IMR-90 (cell line): ENCODE measurements at regions not wholly inside any gene's neighbourhood (a gene's known extent, or its start where the extent isn't known, plus 50 kb on each side); places are given as distances from the start of the nearest gene placed in this dataset.

Source experiments
- ATAC-seq: fragments of 200-7000 bp; cut with Tn5 transposase; 2 replicates; pipeline ENCODE4 v1.9.1; 2020; ENCODE audit warnings: low read depth, mild to moderate bottlenecking, moderate library complexity
- BruUV-seq: library from RNA; stranded (reverse); fragments of 400-500 nt; replicated peaks from 2 replicates; lab custom pipeline; 2021; lab: Mats Ljungman, UMichigan
- CTCF ChIA-PET: fragments of 300-600 bp; formaldehyde crosslinking; extraction: SDS; loops from one replicate; lab custom pipeline; 2021; ENCODE audit warnings: antibody characterized with exemption; lab: Yijun Ruan, JAX
- POLR2A ChIA-PET: fragments of 300-600 bp; sonication (Branson Sonifier 250); formaldehyde crosslinking; loops from one replicate; lab custom pipeline; 2022; ENCODE audit warnings: antibody characterized with exemption; ENCODE audit not compliant: unreplicated experiment; lab: Charles Lee
- DNase-seq: peaks from one replicate; pipeline ENCODE4 v3.0.0; 2013
- H2AFZ ChIP-seq: replicated peaks from 2 replicates; pipeline ENCODE3; 2013; ENCODE audit warnings: low read length, mild to moderate bottlenecking; ENCODE audit not compliant: poor library complexity
- H2AK5ac ChIP-seq: 2 replicates; pipeline ENCODE4 v1.6.1; 2013; ENCODE audit warnings: low read depth, low read length, inconsistent platforms
- H2AK9ac ChIP-seq: replicated peaks from 2 replicates; pipeline ENCODE3; 2013; ENCODE audit warnings: mild to moderate bottlenecking, low read depth, low read length, moderate library complexity; ENCODE audit not compliant: poor library complexity
- H2BK120ac ChIP-seq: 2 replicates; pipeline ENCODE4 v1.6.1; 2013; ENCODE audit warnings: low read depth, low read length, inconsistent platforms
- H2BK15ac ChIP-seq: 3 replicates; pipeline ENCODE4 v1.6.1; 2013; ENCODE audit warnings: low read depth, low read length, inconsistent platforms
- H2BK20ac ChIP-seq: 2 replicates; pipeline ENCODE4 v1.6.1; 2013; ENCODE audit warnings: low read depth, mild to moderate bottlenecking, inconsistent platforms, low read length, moderate library complexity
- H2BK5ac ChIP-seq: 2 replicates; pipeline ENCODE4 v1.6.1; 2013; ENCODE audit warnings: mild to moderate bottlenecking, low read depth, low read length, inconsistent platforms; ENCODE audit not compliant: poor library complexity, severe bottlenecking
- H3K14ac ChIP-seq: replicated peaks from 2 replicates; pipeline ENCODE4 v1.6.1; 2013; ENCODE audit warnings: low read depth, low read length, inconsistent platforms
- H3K18ac ChIP-seq: 2 replicates; pipeline ENCODE4 v1.6.1; 2013; ENCODE audit warnings: low read depth, low read length, control low read depth
- H3K23ac ChIP-seq: 2 replicates; pipeline ENCODE4 v1.6.1; 2013; ENCODE audit warnings: low read depth, low read length, inconsistent platforms
- H3K27ac ChIP-seq: 2 replicates; pipeline ENCODE4 v1.5.1; 2013; ENCODE audit warnings: mild to moderate bottlenecking, control low read depth, low read length; ENCODE audit not compliant: insufficient read depth
- H3K27me3 ChIP-seq: 2 replicates; pipeline ENCODE4 v1.6.1; 2013; ENCODE audit warnings: low read length; ENCODE audit not compliant: control insufficient read depth, insufficient read depth
- H3K36me3 ChIP-seq: 2 replicates; pipeline ENCODE4 v1.6.1; 2013; ENCODE audit warnings: low read length, mixed read lengths; ENCODE audit not compliant: control insufficient read depth, insufficient read depth
- H3K4ac ChIP-seq: 2 replicates; pipeline ENCODE4 v1.6.1; 2013; ENCODE audit warnings: low read depth, low read length, inconsistent platforms
- H3K4me1 ChIP-seq: 2 replicates; pipeline ENCODE4 v1.6.1; 2013; ENCODE audit warnings: low read length, mixed read lengths; ENCODE audit not compliant: control insufficient read depth, insufficient read depth
- H3K4me2 ChIP-seq: 2 replicates; pipeline ENCODE4 v1.6.1; 2013; ENCODE audit warnings: low read depth, mild to moderate bottlenecking, control low read depth, low read length, moderate library complexity
- H3K4me3 ChIP-seq: 2 replicates; pipeline ENCODE4 v1.5.1; 2013; ENCODE audit warnings: low read depth, mild to moderate bottlenecking, control low read depth, low read length, moderate library complexity; ENCODE audit not compliant: insufficient read depth
- H3K56ac ChIP-seq: 2 replicates; pipeline ENCODE4 v1.6.1; 2013; ENCODE audit warnings: low read length, inconsistent platforms; ENCODE audit not compliant: insufficient read depth; ENCODE audit errors: extremely low read depth
- H3K79me1 ChIP-seq, 2 experiments: 2 replicates each; pipeline ENCODE4 v1.6.1; 2013; ENCODE audit warnings: low read length in 2 of 2, inconsistent platforms in 1 of 2, low read depth in 1 of 2
- H3K9ac ChIP-seq: 2 replicates; pipeline ENCODE4 v1.6.1; 2013; ENCODE audit warnings: low read depth, low read length, control low read depth
- H3K9me1 ChIP-seq: 2 replicates; pipeline ENCODE4 v1.6.1; 2013; ENCODE audit warnings: low read length, inconsistent platforms; ENCODE audit not compliant: insufficient read depth
- H3K9me3 ChIP-seq: 2 replicates; pipeline ENCODE4 v1.6.1; 2013; ENCODE audit warnings: low read length; ENCODE audit not compliant: control insufficient read depth, insufficient read depth
- H4K20me1 ChIP-seq: 2 replicates; pipeline ENCODE4 v1.6.1; 2013; ENCODE audit warnings: low read length, inconsistent platforms; ENCODE audit not compliant: insufficient read depth
- H4K5ac ChIP-seq: 2 replicates; pipeline ENCODE4 v1.6.1; 2013; ENCODE audit warnings: mild to moderate bottlenecking, low read depth, low read length, control low read depth
- H4K8ac ChIP-seq, 2 experiments: 2 replicates each; pipeline ENCODE4 v1.6.1; 2013; ENCODE audit warnings: low read depth in 2 of 2, low read length in 2 of 2, control low read depth in 1 of 2, inconsistent platforms in 1 of 2
- H4K91ac ChIP-seq: 2 replicates; pipeline ENCODE4 v1.6.1; 2013; ENCODE audit warnings: low read depth, low read length, inconsistent platforms; ENCODE audit not compliant: insufficient read depth
- BHLHE40 ChIP-seq: fragments of 150-350 bp; IDR thresholded peaks from 2 replicates; pipeline ENCODE4 v1.6.1; 2016; ENCODE audit warnings: mild to moderate bottlenecking, low read depth, low read length
- CEBPB ChIP-seq: IDR thresholded peaks from 2 replicates; pipeline ENCODE4 v1.6.1; 2012; ENCODE audit warnings: low read depth, low read length, improper control_type of control experiment
- CHD1 ChIP-seq: IDR thresholded peaks from 2 replicates; pipeline ENCODE4 v1.6.1; 2012; ENCODE audit warnings: low read depth, low read length, improper control_type of control experiment
- CTCF ChIP-seq: conservative IDR thresholded peaks from 2 replicates; pipeline ENCODE4 v1.5.1; 2012; ENCODE audit warnings: mild to moderate bottlenecking, low read depth, low read length, improper control_type of control experiment
- ELK1 ChIP-seq: fragments of 150-350 bp; IDR thresholded peaks from 2 replicates; pipeline ENCODE4 v1.6.1; 2016; ENCODE audit warnings: low read depth, mild to moderate bottlenecking, low read length, moderate library complexity, borderline replicate concordance
- FOS ChIP-seq: fragments of 150-350 bp; IDR thresholded peaks from 2 replicates; pipeline ENCODE4 v1.6.1; 2016; ENCODE audit warnings: low read depth, low read length
- MAFK ChIP-seq: IDR thresholded peaks from 2 replicates; pipeline ENCODE4 v1.6.1; 2012; ENCODE audit warnings: low read depth, low read length, improper control_type of control experiment
- MAZ ChIP-seq: IDR thresholded peaks from 2 replicates; pipeline ENCODE4 v1.6.1; 2012; ENCODE audit warnings: low read depth, mild to moderate bottlenecking, low read length, improper control_type of control experiment, moderate library complexity, borderline replicate concordance
- MXI1 ChIP-seq: IDR thresholded peaks from 2 replicates; pipeline ENCODE4 v1.6.1; 2012; ENCODE audit warnings: low read depth, mild to moderate bottlenecking, low read length, moderate library complexity, borderline replicate concordance
- NFE2L2 ChIP-seq: fragments of 150-350 bp; IDR thresholded peaks from 2 replicates; pipeline ENCODE4 v1.6.1; 2016; ENCODE audit warnings: low read depth, mild to moderate bottlenecking, low read length
- POLR2A ChIP-seq: IDR thresholded peaks from 2 replicates; pipeline ENCODE4 v1.6.1; 2012; ENCODE audit warnings: mild to moderate bottlenecking, low read depth, low read length
- RAD21 ChIP-seq: IDR thresholded peaks from 2 replicates; pipeline ENCODE4 v1.6.1; 2012; ENCODE audit warnings: low read length, improper control_type of control experiment
- RCOR1 ChIP-seq: IDR thresholded peaks from 2 replicates; pipeline ENCODE4 v1.6.1; 2012; ENCODE audit warnings: mild to moderate bottlenecking, low read length, improper control_type of control experiment; ENCODE audit not compliant: insufficient replicate concordance
- RFX5 ChIP-seq: IDR thresholded peaks from 2 replicates; pipeline ENCODE4 v1.8.0; 2012; ENCODE audit warnings: low read depth, mild to moderate bottlenecking, low read length, moderate library complexity
- SMC3 ChIP-seq: fragments of 150-350 bp; IDR thresholded peaks from 2 replicates; pipeline ENCODE4 v1.6.1; 2016; ENCODE audit warnings: low read depth, mild to moderate bottlenecking, antibody characterized with exemption, low read length, moderate library complexity
- USF2 ChIP-seq: fragments of 150-350 bp; IDR thresholded peaks from 2 replicates; pipeline ENCODE4 v1.6.1; 2017; ENCODE audit warnings: mild to moderate bottlenecking, antibody characterized with exemption, low read length, low read depth
- WGBS, 2 experiments: methylation state at CpG; one replicate each; pipeline versions ENCODE4 v1.1.5 to v1.1.7; 2013; ENCODE audit warnings: missing lambda C conversion rate in 2 of 2; ENCODE audit not compliant: insufficient read length in 1 of 2; ENCODE audit errors: extremely low coverage in 2 of 2; 5-methylcytosine and 5-hydroxymethylcytosine counted together
- dilution Hi-C: fragments of 300-500 bp; cut with HindIII; formaldehyde crosslinking; loops from one replicate; pipeline ENCODE4 v1.14.3; 2018; ENCODE audit warnings: low sequenced_read_pairs; ENCODE audit not compliant: unreplicated experiment
- in situ Hi-C: fragments of 300-500 bp; cut with MboI; formaldehyde crosslinking; loops from 3 replicates; pipeline ENCODE4 v1.14.3; 2019; ENCODE audit warnings: low sequenced_read_pairs, inconsistent platforms, mixed read lengths
- intact Hi-C: fragments of 100-400 bp; cut with micrococcal nuclease; formaldehyde crosslinking; loops from 2 replicates; pipeline ENCODE4 v1.10.0; 2022

- no peak overlapping the region for H3K18ac ChIP-seq
- BruUV-seq = no TSS peak
- CTCF ChIA-PET = no interaction called here
- dilution Hi-C loops = no loop called here
- no peak for TF ChIP-seq NFE2L2
- TF ChIP-seq RFX5 = no peak
- no peak for TF ChIP-seq CHD1
- no peak for TF ChIP-seq MAFK
- no peak for TF ChIP-seq RCOR1
- no peak for TF ChIP-seq BHLHE40
- no peak for TF ChIP-seq CTCF
- no peak for TF ChIP-seq MXI1
- TF ChIP-seq POLR2A = no peak
- TF ChIP-seq FOS = no peak
- no peak for TF ChIP-seq SMC3
- TF ChIP-seq RAD21 = no peak
- TF ChIP-seq USF2 = no peak
- no peak for TF ChIP-seq ELK1
- no peak for TF ChIP-seq MAZ
- no peak for TF ChIP-seq CEBPB
- POLR2A ChIA-PET = no interaction called here
- no peaks in the 10 kb centered on the region for H3K79me1 ChIP-seq
- ATAC-seq = no peak
- H3K9me3 ChIP-seq = peaks cover 46% of the 10 kb centered on the region
- WGBS, 2 experiments = no CpG with 5 or more reads among the region's 14 CpGs
- H2AFZ ChIP-seq = no peak overlapping the region
- H2AK9ac ChIP-seq = no peak overlapping the region
- in situ Hi-C loops = no loop called here
- H3K14ac ChIP-seq = no peak overlapping the region
- H4K91ac ChIP-seq = no peak overlapping the region
- no peaks in the 10 kb centered on the region for H3K4me1 ChIP-seq
- H3K4me2 ChIP-seq = no peak overlapping the region
- H2AK5ac ChIP-seq = no peak overlapping the region
- no peaks in the 10 kb centered on the region for H3K36me3 ChIP-seq
- H4K5ac ChIP-seq = no peak overlapping the region
- H4K8ac ChIP-seq = no peak overlapping the region
- no peaks in the 10 kb centered on the region for H3K27me3 ChIP-seq
- no peak overlapping the region for H3K27ac ChIP-seq
- H3K4ac ChIP-seq = no peak overlapping the region
- H2BK5ac ChIP-seq = no peak overlapping the region
- H3K9ac ChIP-seq = no peak overlapping the region
- H2BK20ac ChIP-seq = no peak overlapping the region
- no peak overlapping the region for H3K4me3 ChIP-seq
- no peak overlapping the region for H3K23ac ChIP-seq
- H2BK15ac ChIP-seq = no peak overlapping the region
- intact Hi-C loops = no loop called here
- H3K9me1 ChIP-seq = no peaks in the 10 kb centered on the region
- no peak overlapping the region for H3K56ac ChIP-seq
- no peak for DNase-seq
- H4K20me1 ChIP-seq = no peaks in the 10 kb centered on the region
- no peak overlapping the region for H2BK120ac ChIP-seq
Measured at GRCh38 chr5:2670940-2671339, 80.5 kb downstream of the IRX2 start.
